ENCODE measurements at regions not wholly inside any gene's neighbourhood (a gene's known extent, or its start where the extent isn't known, plus 50 kb on each side); places are given as distances from the start of the nearest gene placed in this dataset.

GRCh38 chr3:74673326-74673725 is 58.9 kb upstream of the CNTN3 start:
- DNase-seq (ENCODE audit: low read depth, low spot score) (no peak), ATAC-seq (no peak)
- in situ Hi-C loops (cut with HindIII; ENCODE audit: low pct_unique_long_range_greater_than_20kb, low sequenced_read_pairs) (no loop called here), intact Hi-C loops (cut with micrococcal nuclease; ENCODE audit: unreplicated experiment) (no loop called here)
- POLR2A ChIA-PET: no interaction called here
- TF ChIP-seq POLR2AphosphoS5 (IDR thresholded peaks at IDR 0.05; ENCODE audit: low read depth, low read length) (no peak), REST (IDR thresholded peaks at IDR 0.05; ENCODE audit: insufficient read depth in 1 of 2, low read depth in 2 of 2, low read length in 1 of 2) (no peak), SIN3A (IDR thresholded peaks at IDR 0.05; ENCODE audit: borderline replicate concordance, insufficient read depth, low read depth, low read length) (no peak), TCF7L2 (IDR thresholded peaks at IDR 0.05; ENCODE audit: low read depth, low read length) (no peak)
- Histone ChIP-seq H3K27ac (ENCODE audit: low read length) (no peak overlapping the region), H3K36me3 (ENCODE audit: control insufficient read depth, insufficient read depth, low read length) (no peaks in the 10 kb centered on the region), H3K4me3 (ENCODE audit: low read depth in 2 of 2, low read length in 2 of 2) (no peak overlapping the region), H3K27me3 (ENCODE audit: control insufficient read depth, insufficient read depth, low read length) (no peaks in the 10 kb centered on the region), H3K4me1 (ENCODE audit: control insufficient read depth, insufficient read depth, low read length) (no peaks in the 10 kb centered on the region), H3K9me3 (ENCODE audit: control insufficient read depth, insufficient read depth, low read depth, low read length) (no peaks in the 10 kb centered on the region)
- CTCF ChIA-PET: no interaction called here
- no TSS peak for BruUV-seq (replicated peaks)

- BruUV-seq (replicated peaks): no TSS peak
These were observed 50.1 kb upstream of the CNTN3 start for GRCh38 chr3:74664606-74665005.

More at GRCh38 chr3:74664606-74665005, 50.1 kb upstream of the CNTN3 start:
- Histone ChIP-seq H3K27ac (ENCODE audit: low read length) (no peak overlapping the region), H3K4me3 (ENCODE audit: low read depth in 2 of 2, low read length in 2 of 2) (no peak overlapping the region), H3K4me1 (ENCODE audit: control insufficient read depth, insufficient read depth, low read length) (no peaks in the 10 kb centered on the region), H3K27me3 (ENCODE audit: control insufficient read depth, insufficient read depth, low read length) (no peaks in the 10 kb centered on the region), H3K9me3 (ENCODE audit: control insufficient read depth, insufficient read depth, low read depth, low read length) (no peaks in the 10 kb centered on the region), H3K36me3 (ENCODE audit: control insufficient read depth, insufficient read depth, low read length) (no peaks in the 10 kb centered on the region)
- DNase-seq (ENCODE audit: low read depth, low spot score) (no peak), ATAC-seq (no peak)
- TF ChIP-seq TCF7L2 (IDR thresholded peaks at IDR 0.05; ENCODE audit: low read depth, low read length): no peak
- no peak for TF ChIP-seq REST (IDR thresholded peaks at IDR 0.05; ENCODE audit: insufficient read depth in 1 of 2, low read depth in 2 of 2, low read length in 1 of 2)
- no peak for TF ChIP-seq POLR2AphosphoS5 (IDR thresholded peaks at IDR 0.05; ENCODE audit: low read depth, low read length)
- TF ChIP-seq CTCF (IDR thresholded peaks at IDR 0.05): no peak
- no peak for TF ChIP-seq SIN3A (IDR thresholded peaks at IDR 0.05; ENCODE audit: borderline replicate concordance, insufficient read depth, low read depth, low read length)
- ChIA-PET POLR2A (no interaction called here), CTCF (no interaction called here)
- intact Hi-C loops (cut with micrococcal nuclease; ENCODE audit: unreplicated experiment) (no loop called here), in situ Hi-C loops (cut with HindIII; ENCODE audit: low pct_unique_long_range_greater_than_20kb, low sequenced_read_pairs) (no loop called here)

All from Panc1 (cell line).